ENCODE measurements at regions not wholly inside any gene's neighbourhood (a gene's known extent, or its start where the extent isn't known, plus 50 kb on each side); places are given as distances from the start of the nearest gene placed in this dataset.
"Not testable (repeated sequence)": the region's sequence is repeated elsewhere in the genome, so short reads cannot be mapped to it uniquely, and the experiment has no call there.

- peak; percentile 6 for DNase-seq
Measured at GRCh38 chr9:82117026-82117811, 128.6 kb downstream of the SPATA31D1 start.

DNA sequence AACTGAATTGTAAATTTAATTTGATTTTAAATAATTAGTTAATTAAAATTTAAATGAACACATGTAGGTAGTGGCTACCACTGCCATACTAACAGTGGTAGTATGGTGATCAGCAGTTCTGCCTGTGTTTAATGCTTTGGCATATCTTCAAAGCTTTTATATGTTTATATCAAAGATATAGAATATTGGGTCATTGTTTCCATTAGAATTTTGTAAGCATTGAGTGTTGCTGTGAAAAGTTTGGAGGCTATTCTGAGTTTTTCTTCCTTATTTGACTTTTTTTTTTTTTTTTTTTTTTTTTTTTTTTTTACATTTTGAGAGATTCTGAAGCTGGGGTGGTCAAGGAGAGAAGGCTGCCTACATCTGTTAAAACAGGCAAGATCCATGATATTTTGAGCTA, 134.2 kb downstream of the SPATA31D1 start:
- DNase-seq: no peak

GRCh38 chr9:82124090-82124489, 135.5 kb downstream of the SPATA31D1 start:
- DNase-seq: no peak

DNA sequence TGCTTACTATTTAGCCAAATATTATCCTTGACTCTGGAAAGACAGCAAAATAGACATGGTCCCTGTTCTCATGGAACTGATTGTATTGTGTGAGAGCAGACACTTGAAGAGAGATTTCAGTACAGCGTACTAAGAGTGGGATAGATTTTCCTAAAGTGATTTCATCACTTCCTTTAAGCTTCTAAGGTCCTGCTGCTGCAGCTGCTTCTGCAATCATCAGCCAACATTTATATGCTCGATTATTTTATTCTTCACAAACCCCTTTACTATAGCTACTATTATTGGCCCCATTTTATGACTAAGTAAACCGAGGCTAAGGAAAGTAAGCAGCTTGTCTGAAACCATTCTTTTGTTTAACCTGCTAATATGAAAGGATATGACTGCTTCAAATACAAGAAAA, 137.7 kb downstream of the SPATA31D1 start:
- DNase-seq: no peak

DNA sequence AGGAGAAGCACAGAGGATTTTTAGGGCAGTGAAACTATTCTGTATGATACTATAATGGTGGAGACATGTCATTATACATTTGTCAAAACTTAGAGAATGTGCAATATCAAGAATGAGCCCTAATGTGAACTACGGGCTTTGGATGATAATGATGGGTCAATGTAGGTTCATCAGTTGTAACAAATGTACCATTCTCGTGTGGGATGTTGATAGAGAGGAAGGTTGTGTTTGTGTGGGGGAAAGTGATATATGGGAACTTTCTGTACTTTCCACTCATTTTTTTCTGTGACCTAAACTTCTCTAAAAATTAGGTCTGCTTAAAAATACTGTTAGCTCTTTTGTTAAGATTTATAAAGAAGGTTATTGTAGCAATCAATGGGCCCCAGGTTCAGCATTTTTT, 138.9 kb downstream of the SPATA31D1 start:
- DNase-seq: no peak

- no peak for DNase-seq
Measured at GRCh38 chr9:82128011-82128696, 139.6 kb downstream of the SPATA31D1 start.

DNA sequence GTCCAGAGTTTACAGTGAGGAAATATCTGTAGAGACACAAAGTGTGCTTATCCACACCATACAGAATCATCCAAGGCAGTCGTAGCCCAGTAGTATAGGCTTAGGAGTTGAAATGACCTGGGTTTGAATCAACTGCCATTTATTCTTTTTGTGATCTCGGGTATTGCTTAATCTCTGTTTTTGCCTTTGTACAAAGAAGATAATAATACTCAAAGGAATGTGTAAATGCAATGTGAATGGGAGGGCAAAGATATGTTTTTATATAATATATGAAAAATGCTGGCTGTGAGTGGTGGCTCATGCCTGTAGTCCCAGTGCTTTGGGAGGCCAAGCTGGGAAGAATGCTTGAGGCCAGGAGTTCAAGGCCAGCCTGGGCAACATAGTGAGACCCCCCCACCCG, 141.1 kb downstream of the SPATA31D1 start:
- no peak for DNase-seq

GRCh38 chr9:82130331-82131042, 141.9 kb downstream of the SPATA31D1 start:
- DNase-seq: no peak

GRCh38 chr9:82131072-82131471, 142.5 kb downstream of the SPATA31D1 start:
- no peak for DNase-seq

GRCh38 chr9:82132024-82132423, 143.5 kb downstream of the SPATA31D1 start:
- DNase-seq: no peak

DNA sequence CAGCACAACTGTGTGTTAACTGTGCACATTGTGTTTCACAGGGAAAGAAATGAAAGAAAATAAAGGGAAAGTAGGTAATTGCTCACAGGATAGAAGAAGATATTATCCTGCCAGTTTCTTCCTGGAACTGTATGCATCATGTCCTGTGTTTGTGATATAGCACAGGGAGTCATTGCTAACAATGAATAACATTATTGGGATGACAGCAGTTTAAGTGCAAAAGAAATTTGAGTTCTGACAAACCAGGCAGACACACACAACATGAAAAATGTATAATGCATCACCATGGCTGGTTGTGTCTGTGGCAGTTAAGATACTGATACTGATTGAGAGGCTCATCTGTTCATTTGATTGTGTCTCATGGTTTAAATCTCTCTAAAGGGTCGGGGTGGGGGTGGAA, 145.4 kb downstream of the SPATA31D1 start:
- DNase-seq: no peak

DNA sequence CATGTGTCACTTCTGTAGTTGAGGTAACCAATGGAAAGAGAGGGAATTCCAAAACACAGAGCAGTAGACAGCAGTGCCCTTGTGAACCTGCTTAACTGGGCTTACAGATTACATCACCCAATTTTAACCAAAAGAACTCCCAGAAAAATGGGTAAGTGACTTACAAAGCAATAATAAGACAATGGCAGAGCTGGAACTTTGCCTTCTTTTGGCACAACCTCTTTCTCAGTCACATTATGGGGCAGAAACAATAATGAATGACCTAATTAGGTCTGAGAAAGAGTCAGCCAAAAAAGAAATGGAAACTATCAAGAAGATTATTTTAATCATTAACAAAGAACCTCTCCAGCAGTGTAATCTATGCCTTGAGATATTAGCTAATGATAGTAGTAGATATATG, 146.5 kb downstream of the SPATA31D1 start:
- DNase-seq: no peak

GRCh38 chr9:82138081-82138480, 149.5 kb downstream of the SPATA31D1 start:
- DNase-seq: not testable (repeated sequence)

GRCh38 chr9:82140471-82140870, 151.9 kb downstream of the SPATA31D1 start:
- no peak for DNase-seq

DNA sequence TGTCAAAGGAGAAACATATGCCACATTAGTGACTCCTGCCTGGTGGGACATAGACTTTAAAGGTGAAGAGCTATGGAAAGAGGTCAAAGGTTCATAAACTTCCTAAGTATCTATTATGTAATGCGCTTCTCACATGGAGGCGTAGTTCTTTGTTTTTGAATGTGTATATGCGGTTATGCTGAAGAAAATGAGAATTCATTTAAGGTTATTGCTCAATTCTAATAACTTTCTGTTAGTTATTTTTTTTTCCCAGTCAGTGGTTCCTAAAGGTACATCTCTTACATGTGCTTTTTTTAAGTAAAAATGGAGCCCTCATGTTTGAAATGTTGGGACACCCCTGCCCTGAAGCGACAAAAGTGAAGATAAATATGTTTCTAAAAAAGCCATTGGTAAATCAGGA, 156.2 kb downstream of the SPATA31D1 start:
- no peak for DNase-seq

DNA sequence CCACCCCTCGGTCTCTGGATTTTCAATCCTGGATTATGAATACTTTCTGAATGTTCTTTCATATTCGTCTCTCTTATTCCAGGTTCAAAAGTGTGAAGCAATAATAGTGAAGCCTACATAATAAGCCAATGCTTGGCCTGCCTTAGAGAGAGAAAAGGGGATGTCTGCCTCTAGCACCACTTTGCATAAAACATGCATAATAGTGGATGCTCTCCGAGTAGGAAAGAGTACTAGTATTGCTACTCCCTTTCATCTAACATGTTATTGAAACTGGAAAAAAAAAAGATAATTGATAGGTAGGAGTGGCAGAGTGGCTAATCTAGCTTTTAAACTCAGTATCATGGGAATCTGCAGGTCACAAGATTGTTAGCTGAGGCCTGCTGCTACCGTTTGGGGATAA, 158.1 kb downstream of the SPATA31D1 start:
- DNase-seq: no peak

DNA sequence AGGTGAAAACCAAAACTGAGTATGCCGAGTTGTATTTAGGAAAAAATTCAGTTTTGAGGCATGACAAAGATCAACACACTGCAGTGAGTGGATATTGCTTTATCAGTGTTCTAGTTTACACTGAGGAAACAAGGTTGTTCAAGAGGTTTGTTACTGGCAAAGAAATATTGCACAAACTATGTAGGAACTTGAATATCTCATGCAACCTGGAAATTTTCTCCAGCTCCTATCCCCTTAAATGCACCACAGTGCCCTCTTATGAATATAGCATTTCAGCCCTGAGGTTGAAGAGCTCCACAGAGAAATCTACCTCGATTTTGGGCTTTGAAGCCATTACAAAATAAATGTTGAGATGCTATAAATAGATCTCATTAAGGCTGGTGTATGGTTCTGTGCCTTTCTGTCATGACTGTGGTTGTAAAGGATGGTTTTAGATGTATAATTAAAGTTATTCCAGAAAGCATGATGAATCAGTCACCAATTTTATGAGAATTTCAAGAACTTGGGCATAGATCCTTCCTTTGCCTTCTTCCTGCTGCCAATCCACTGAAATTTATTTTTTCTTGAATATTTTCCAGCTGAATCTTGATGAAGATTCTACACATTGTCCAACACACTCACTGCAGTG, 159.3 kb downstream of the SPATA31D1 start:
- DNase-seq: no peak

- DNase-seq: no peak
Measured at GRCh38 chr9:82148426-82148810, 159.8 kb downstream of the SPATA31D1 start.

DNA sequence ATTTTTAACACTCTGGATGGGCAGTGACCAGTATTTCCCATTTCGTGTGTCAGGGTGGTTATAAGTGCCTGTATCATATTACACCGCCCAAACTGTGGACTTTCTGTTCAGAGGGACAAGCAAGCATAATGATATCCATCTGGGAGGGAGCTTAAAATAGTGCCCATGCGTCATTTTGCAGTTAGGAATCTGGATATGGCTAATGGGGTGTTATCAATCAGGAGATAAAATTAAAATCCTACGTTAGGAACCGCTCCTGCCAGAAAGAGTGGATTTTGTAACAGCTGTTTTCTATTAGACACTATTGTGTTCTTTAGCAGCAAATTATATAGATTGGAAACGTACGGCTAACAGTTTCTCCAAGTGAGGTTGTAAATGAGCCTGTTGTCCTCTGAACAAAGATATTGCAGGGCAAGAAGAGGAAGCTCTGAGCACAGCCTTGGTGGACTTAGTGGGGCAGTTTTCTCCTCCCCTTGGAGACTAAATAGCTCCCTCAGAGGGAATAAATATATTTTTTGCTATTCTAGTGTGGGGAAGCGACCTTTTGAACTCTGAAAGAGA, 160.4 kb downstream of the SPATA31D1 start:
- DNase-seq: peak; percentile 71

DNA sequence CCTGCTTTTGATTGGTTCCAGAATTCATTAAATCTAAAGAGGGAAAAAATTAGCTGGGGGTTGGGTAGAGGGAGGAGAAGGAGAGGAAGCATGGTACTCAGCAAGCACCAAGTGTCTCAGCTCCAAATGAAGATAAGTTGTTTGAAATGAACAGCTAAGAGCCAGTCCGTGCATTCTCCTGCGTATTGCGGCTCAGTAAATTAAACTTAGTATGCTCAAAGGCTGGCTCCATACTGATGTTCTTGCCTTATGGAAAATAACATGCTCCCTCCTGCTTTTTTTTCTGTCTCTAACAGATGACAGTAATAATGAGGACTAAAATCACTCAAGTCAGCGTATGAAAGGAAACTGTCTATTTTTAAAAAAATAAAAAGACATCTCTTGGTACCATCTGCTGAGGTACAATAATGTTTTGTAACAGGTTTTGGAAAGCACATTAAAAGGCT, 161.0 kb downstream of the SPATA31D1 start:
- no peak for DNase-seq

DNA sequence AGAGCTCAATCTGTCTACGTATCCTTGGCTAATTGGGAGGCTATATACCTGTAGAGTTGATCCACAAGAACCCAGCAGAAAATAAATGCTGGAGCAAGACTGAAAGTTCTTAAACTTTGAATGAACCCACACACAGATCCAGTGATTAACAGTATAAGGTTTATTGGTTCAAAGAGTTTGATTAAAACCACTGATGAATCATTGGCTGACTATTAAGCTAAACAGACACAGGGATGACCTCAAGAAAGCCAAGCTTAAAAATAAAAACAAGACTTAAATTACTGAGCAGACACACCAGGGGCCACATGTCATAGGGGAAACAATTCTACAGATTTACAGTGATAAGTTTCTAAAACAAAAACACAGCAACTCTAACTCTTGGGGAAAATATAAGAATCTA, 163.6 kb downstream of the SPATA31D1 start:
- DNase-seq: no peak

DNA sequence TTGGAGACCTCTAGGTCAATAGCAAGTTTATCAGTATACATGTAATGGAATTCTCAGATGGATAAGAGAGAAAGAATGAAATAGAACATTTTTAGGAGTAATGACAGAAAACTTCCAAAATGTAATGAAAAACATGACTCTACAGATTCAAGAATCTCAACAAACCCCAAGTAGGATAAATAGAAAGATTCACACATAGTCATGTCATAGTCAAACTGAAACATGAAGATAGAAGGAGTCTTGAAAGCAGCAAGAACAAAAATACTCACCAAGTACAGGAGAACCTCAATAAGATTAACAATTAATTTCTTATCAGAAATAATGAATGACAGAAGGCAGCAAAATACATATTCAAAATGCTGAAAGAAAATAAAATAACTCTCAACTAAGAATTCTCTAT, 164.5 kb downstream of the SPATA31D1 start:
- no peak for DNase-seq

GRCh38 chr9:82154573-82154972, 166.0 kb downstream of the SPATA31D1 start:
- DNase-seq: no peak

Measured in NCI-H146 (cell line).